IMR-90 (cell line): ENCODE measurements at regions not wholly inside any gene's neighbourhood (a gene's known extent, or its start where the extent isn't known, plus 50 kb on each side); places are given as distances from the start of the nearest gene placed in this dataset.
"Not testable (repeated sequence)": the region's sequence is repeated elsewhere in the genome, so short reads cannot be mapped to it uniquely, and the experiment has no call there.

Experiments
- ATAC-seq: fragments of 200-7000 bp; cut with Tn5 transposase; 2 replicates; pipeline ENCODE4 v1.9.1; 2020; ENCODE audit warnings: low read depth, mild to moderate bottlenecking, moderate library complexity
- BruUV-seq: library from RNA; stranded (reverse); fragments of 400-500 nt; replicated peaks from 2 replicates; lab custom pipeline; 2021; lab: Mats Ljungman, UMichigan
- CTCF ChIA-PET: fragments of 300-600 bp; formaldehyde crosslinking; extraction: SDS; loops from one replicate; lab custom pipeline; 2021; ENCODE audit warnings: antibody characterized with exemption; lab: Yijun Ruan, JAX
- POLR2A ChIA-PET: fragments of 300-600 bp; sonication (Branson Sonifier 250); formaldehyde crosslinking; loops from one replicate; lab custom pipeline; 2022; ENCODE audit warnings: antibody characterized with exemption; ENCODE audit not compliant: unreplicated experiment; lab: Charles Lee
- DNase-seq: peaks from one replicate; pipeline ENCODE4 v3.0.0; 2013
- H2AFZ ChIP-seq: replicated peaks from 2 replicates; pipeline ENCODE3; 2013; ENCODE audit warnings: low read length, mild to moderate bottlenecking; ENCODE audit not compliant: poor library complexity
- H2AK5ac ChIP-seq: 2 replicates; pipeline ENCODE4 v1.6.1; 2013; ENCODE audit warnings: low read depth, low read length, inconsistent platforms
- H2AK9ac ChIP-seq: replicated peaks from 2 replicates; pipeline ENCODE3; 2013; ENCODE audit warnings: mild to moderate bottlenecking, low read depth, low read length, moderate library complexity; ENCODE audit not compliant: poor library complexity
- H2BK120ac ChIP-seq: 2 replicates; pipeline ENCODE4 v1.6.1; 2013; ENCODE audit warnings: low read depth, low read length, inconsistent platforms
- H2BK15ac ChIP-seq: 3 replicates; pipeline ENCODE4 v1.6.1; 2013; ENCODE audit warnings: low read depth, low read length, inconsistent platforms
- H2BK20ac ChIP-seq: 2 replicates; pipeline ENCODE4 v1.6.1; 2013; ENCODE audit warnings: low read depth, mild to moderate bottlenecking, inconsistent platforms, low read length, moderate library complexity
- H2BK5ac ChIP-seq: 2 replicates; pipeline ENCODE4 v1.6.1; 2013; ENCODE audit warnings: mild to moderate bottlenecking, low read depth, low read length, inconsistent platforms; ENCODE audit not compliant: poor library complexity, severe bottlenecking
- H3K14ac ChIP-seq: replicated peaks from 2 replicates; pipeline ENCODE4 v1.6.1; 2013; ENCODE audit warnings: low read depth, low read length, inconsistent platforms
- H3K18ac ChIP-seq: 2 replicates; pipeline ENCODE4 v1.6.1; 2013; ENCODE audit warnings: low read depth, low read length, control low read depth
- H3K23ac ChIP-seq: 2 replicates; pipeline ENCODE4 v1.6.1; 2013; ENCODE audit warnings: low read depth, low read length, inconsistent platforms
- H3K27ac ChIP-seq: 2 replicates; pipeline ENCODE4 v1.5.1; 2013; ENCODE audit warnings: mild to moderate bottlenecking, control low read depth, low read length; ENCODE audit not compliant: insufficient read depth
- H3K27me3 ChIP-seq: 2 replicates; pipeline ENCODE4 v1.6.1; 2013; ENCODE audit warnings: low read length; ENCODE audit not compliant: control insufficient read depth, insufficient read depth
- H3K36me3 ChIP-seq: 2 replicates; pipeline ENCODE4 v1.6.1; 2013; ENCODE audit warnings: low read length, mixed read lengths; ENCODE audit not compliant: control insufficient read depth, insufficient read depth
- H3K4ac ChIP-seq: 2 replicates; pipeline ENCODE4 v1.6.1; 2013; ENCODE audit warnings: low read depth, low read length, inconsistent platforms
- H3K4me1 ChIP-seq: 2 replicates; pipeline ENCODE4 v1.6.1; 2013; ENCODE audit warnings: low read length, mixed read lengths; ENCODE audit not compliant: control insufficient read depth, insufficient read depth
- H3K4me2 ChIP-seq: 2 replicates; pipeline ENCODE4 v1.6.1; 2013; ENCODE audit warnings: low read depth, mild to moderate bottlenecking, control low read depth, low read length, moderate library complexity
- H3K4me3 ChIP-seq: 2 replicates; pipeline ENCODE4 v1.5.1; 2013; ENCODE audit warnings: low read depth, mild to moderate bottlenecking, control low read depth, low read length, moderate library complexity; ENCODE audit not compliant: insufficient read depth
- H3K56ac ChIP-seq: 2 replicates; pipeline ENCODE4 v1.6.1; 2013; ENCODE audit warnings: low read length, inconsistent platforms; ENCODE audit not compliant: insufficient read depth; ENCODE audit errors: extremely low read depth
- H3K79me1 ChIP-seq, 2 experiments: 2 replicates each; pipeline ENCODE4 v1.6.1; 2013; ENCODE audit warnings: low read length in 2 of 2, inconsistent platforms in 1 of 2, low read depth in 1 of 2
- H3K9ac ChIP-seq: 2 replicates; pipeline ENCODE4 v1.6.1; 2013; ENCODE audit warnings: low read depth, low read length, control low read depth
- H3K9me1 ChIP-seq: 2 replicates; pipeline ENCODE4 v1.6.1; 2013; ENCODE audit warnings: low read length, inconsistent platforms; ENCODE audit not compliant: insufficient read depth
- H3K9me3 ChIP-seq: 2 replicates; pipeline ENCODE4 v1.6.1; 2013; ENCODE audit warnings: low read length; ENCODE audit not compliant: control insufficient read depth, insufficient read depth
- H4K20me1 ChIP-seq: 2 replicates; pipeline ENCODE4 v1.6.1; 2013; ENCODE audit warnings: low read length, inconsistent platforms; ENCODE audit not compliant: insufficient read depth
- H4K5ac ChIP-seq: 2 replicates; pipeline ENCODE4 v1.6.1; 2013; ENCODE audit warnings: mild to moderate bottlenecking, low read depth, low read length, control low read depth
- H4K8ac ChIP-seq, 2 experiments: 2 replicates each; pipeline ENCODE4 v1.6.1; 2013; ENCODE audit warnings: low read depth in 2 of 2, low read length in 2 of 2, control low read depth in 1 of 2, inconsistent platforms in 1 of 2
- H4K91ac ChIP-seq: 2 replicates; pipeline ENCODE4 v1.6.1; 2013; ENCODE audit warnings: low read depth, low read length, inconsistent platforms; ENCODE audit not compliant: insufficient read depth
- WGBS, 2 experiments: methylation state at CpG; one replicate each; pipeline versions ENCODE4 v1.1.5 to v1.1.7; 2013; ENCODE audit warnings: missing lambda C conversion rate in 2 of 2; ENCODE audit not compliant: insufficient read length in 1 of 2; ENCODE audit errors: extremely low coverage in 2 of 2; 5-methylcytosine and 5-hydroxymethylcytosine counted together
- dilution Hi-C: fragments of 300-500 bp; cut with HindIII; formaldehyde crosslinking; loops from one replicate; pipeline ENCODE4 v1.14.3; 2018; ENCODE audit warnings: low sequenced_read_pairs; ENCODE audit not compliant: unreplicated experiment
- in situ Hi-C: fragments of 300-500 bp; cut with MboI; formaldehyde crosslinking; loops from 3 replicates; pipeline ENCODE4 v1.14.3; 2019; ENCODE audit warnings: low sequenced_read_pairs, inconsistent platforms, mixed read lengths
- intact Hi-C: fragments of 100-400 bp; cut with micrococcal nuclease; formaldehyde crosslinking; loops from 2 replicates; pipeline ENCODE4 v1.10.0; 2022

- H4K5ac ChIP-seq, POLR2A ChIA-PET, dilution Hi-C loops, H4K8ac ChIP-seq, H4K91ac ChIP-seq, ATAC-seq, BruUV-seq, H2BK120ac ChIP-seq, H2BK15ac ChIP-seq, DNase-seq, H3K4me3 ChIP-seq, CTCF ChIA-PET, H2AK9ac ChIP-seq, H3K79me1 ChIP-seq, H3K23ac ChIP-seq, intact Hi-C loops, H2BK20ac ChIP-seq, H3K14ac ChIP-seq, H3K56ac ChIP-seq, H3K27ac ChIP-seq, H3K27me3 ChIP-seq, H3K9me3 ChIP-seq, H3K36me3 ChIP-seq, H3K9ac ChIP-seq, H2BK5ac ChIP-seq, H3K18ac ChIP-seq, H2AK5ac ChIP-seq, H3K4me1 ChIP-seq, H3K4me2 ChIP-seq, H3K9me1 ChIP-seq, H3K4ac ChIP-seq, H4K20me1 ChIP-seq, in situ Hi-C loops, H2AFZ ChIP-seq: not testable (repeated sequence)
- no CpG with 5 or more reads among the region's 5 CpGs for WGBS, 2 experiments
Observed at GRCh38 chr21:27768046-27768637, 801.3 kb upstream of the ADAMTS5 start.
